ENCODE measurements at regions not wholly inside any gene's neighbourhood (a gene's known extent, or its start where the extent isn't known, plus 50 kb on each side); places are given as distances from the start of the nearest gene placed in this dataset.

DNA sequence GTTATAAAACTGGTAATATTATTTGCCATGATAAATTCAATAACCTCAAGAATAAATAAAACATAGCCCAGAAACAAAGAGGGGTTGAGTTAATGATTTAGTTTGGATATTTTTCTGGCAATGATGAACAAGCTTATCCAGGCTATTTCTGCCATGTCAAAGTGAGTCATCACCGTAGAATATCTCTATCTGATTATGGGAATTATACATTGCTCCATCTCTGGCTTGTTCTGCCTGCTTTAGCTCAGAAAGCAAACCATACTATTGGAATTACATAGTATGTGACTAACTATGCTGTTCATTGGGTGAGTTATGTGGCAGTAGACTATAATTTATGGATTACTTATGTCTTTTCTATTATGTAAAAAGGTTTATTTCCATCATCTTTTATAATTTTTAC lies 680.1 kb upstream of the AADAT start:
- Mint-ChIP-seq H3K36me3 (ENCODE audit: low read depth) (no peaks in the 10 kb centered on the region), H3K27ac (no peak overlapping the region), H3K9me3 (peaks cover 24% of the 10 kb centered on the region), H3K27me3 (ENCODE audit: insufficient read depth) (no peaks in the 10 kb centered on the region; the same call in 1 of the 2 replicates), H3K4me1 (ENCODE audit: low read depth) (no peaks in the 10 kb centered on the region), H3K4me3 (no peak overlapping the region)
- DNase-seq, result no peak
- no peak for TF ChIP-seq CTCF (IDR thresholded peaks at IDR 0.05)

DNA sequence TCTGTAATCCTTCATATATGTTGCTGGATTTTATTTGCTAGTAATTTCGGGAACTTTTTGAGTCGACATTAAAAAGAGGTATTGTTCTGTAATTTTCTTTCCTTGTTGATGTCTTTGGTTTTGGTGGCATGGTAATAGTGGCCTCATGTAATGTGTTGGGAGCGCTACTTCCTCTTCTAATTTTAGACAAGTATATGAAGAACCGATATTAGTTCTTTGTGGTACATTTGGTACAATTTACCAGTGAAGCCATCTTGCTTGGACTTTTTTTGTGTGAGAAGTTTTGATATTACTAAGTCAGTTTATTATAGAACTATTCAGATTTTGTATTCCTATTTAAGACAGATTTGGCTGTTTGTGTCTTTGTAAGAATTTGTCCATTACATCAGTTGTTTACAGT lies 669.2 kb upstream of the AADAT start:
- no peak overlapping the region for H3K4me3 Mint-ChIP-seq
- DNase-seq, result no peak
- H3K9me3 Mint-ChIP-seq, result peaks cover 40% of the 10 kb centered on the region
- H3K27me3 Mint-ChIP-seq (ENCODE audit: insufficient read depth), result no peaks in the 10 kb centered on the region
- H3K36me3 Mint-ChIP-seq (ENCODE audit: low read depth), result no peaks in the 10 kb centered on the region
- no peaks in the 10 kb centered on the region for H3K4me1 Mint-ChIP-seq (ENCODE audit: low read depth)
- TF ChIP-seq CTCF (IDR thresholded peaks at IDR 0.05), result no peak
- H3K27ac Mint-ChIP-seq, result no peak overlapping the region

- DNase-seq, result no peak
- no peak overlapping the region for H3K4me3 Mint-ChIP-seq
- peaks cover 27% of the 10 kb centered on the region for H3K9me3 Mint-ChIP-seq
- H3K36me3 Mint-ChIP-seq (ENCODE audit: low read depth), result no peaks in the 10 kb centered on the region
- no peak overlapping the region for H3K27ac Mint-ChIP-seq
- H3K4me1 Mint-ChIP-seq (ENCODE audit: low read depth), result no peaks in the 10 kb centered on the region
- no peak for TF ChIP-seq CTCF (IDR thresholded peaks at IDR 0.05)
- no peaks in the 10 kb centered on the region for H3K27me3 Mint-ChIP-seq (ENCODE audit: insufficient read depth)
These were observed 660.8 kb upstream of the AADAT start for GRCh38 chr4:170750519-170750918.

DNA sequence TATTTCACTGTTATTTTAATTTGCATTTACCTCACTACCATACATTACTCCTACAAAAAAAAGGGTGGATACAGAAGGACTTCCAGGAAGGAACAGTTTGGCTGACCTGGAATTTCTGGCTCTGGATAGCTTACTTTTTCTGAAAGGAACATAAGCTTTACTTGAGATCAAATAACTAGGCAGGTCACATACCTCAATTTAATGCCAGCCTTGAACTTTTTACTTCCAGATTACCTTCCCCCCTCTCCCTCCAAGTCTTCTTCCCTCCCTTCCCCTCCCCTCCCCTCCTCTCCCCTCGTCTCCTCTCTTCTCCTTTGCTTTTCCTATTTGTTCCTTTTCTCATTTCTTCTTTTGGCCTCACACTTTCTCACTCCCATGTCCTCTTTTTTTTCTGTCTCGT lies 659.2 kb upstream of the AADAT start:
- no peak overlapping the region for H3K27ac Mint-ChIP-seq
- H3K27me3 Mint-ChIP-seq (ENCODE audit: insufficient read depth), result no peaks in the 10 kb centered on the region
- TF ChIP-seq CTCF (IDR thresholded peaks at IDR 0.05), result no peak
- no peak overlapping the region for H3K4me3 Mint-ChIP-seq
- no peaks in the 10 kb centered on the region for H3K4me1 Mint-ChIP-seq (ENCODE audit: low read depth)
- DNase-seq, result no peak
- H3K9me3 Mint-ChIP-seq, result peaks cover 21% of the 10 kb centered on the region
- no peaks in the 10 kb centered on the region for H3K36me3 Mint-ChIP-seq (ENCODE audit: low read depth)

GRCh38 chr4:170743633-170744032 lies 653.9 kb upstream of the AADAT start:
- Mint-ChIP-seq H3K4me1 (ENCODE audit: low read depth) (no peaks in the 10 kb centered on the region), H3K36me3 (ENCODE audit: low read depth) (no peaks in the 10 kb centered on the region), H3K9me3 (peaks cover 38% of the 10 kb centered on the region), H3K4me3 (no peak overlapping the region), H3K27ac (no peak overlapping the region), H3K27me3 (ENCODE audit: insufficient read depth) (no peaks in the 10 kb centered on the region; the same call in none of the 2 replicates)
- no peak for TF ChIP-seq CTCF (IDR thresholded peaks at IDR 0.05)
- DNase-seq, result no peak

DNA sequence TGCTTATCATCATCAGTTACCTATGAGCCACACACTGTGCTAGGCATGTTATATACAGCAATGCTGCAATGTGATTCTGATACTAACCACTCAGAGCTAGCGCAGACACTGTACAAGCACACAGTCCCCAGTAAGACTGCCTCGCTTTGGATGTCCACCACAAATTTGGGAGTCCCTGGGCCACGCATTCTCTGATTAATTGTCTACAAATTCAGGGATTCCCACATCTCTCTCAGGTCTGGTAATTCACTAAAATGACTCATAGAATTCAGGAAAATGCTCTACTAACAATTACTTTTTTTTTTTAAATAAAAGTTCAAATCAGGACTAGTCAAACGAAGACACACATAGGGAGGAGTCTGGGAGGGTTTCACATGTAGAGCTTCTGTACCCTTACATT lies 652.1 kb upstream of the AADAT start:
- Mint-ChIP-seq H3K27ac (no peak overlapping the region), H3K27me3 (ENCODE audit: insufficient read depth) (no peaks in the 10 kb centered on the region; the same call in none of the 2 replicates), H3K4me1 (ENCODE audit: low read depth) (no peaks in the 10 kb centered on the region), H3K36me3 (ENCODE audit: low read depth) (no peaks in the 10 kb centered on the region), H3K4me3 (no peak overlapping the region), H3K9me3 (peaks cover 29% of the 10 kb centered on the region)
- DNase-seq, result no peak
- no peak for TF ChIP-seq CTCF (IDR thresholded peaks at IDR 0.05)

All from HFFc6 (cell line).